A673 (cell line): ENCODE measurements at regions not wholly inside any gene's neighbourhood (a gene's known extent, or its start where the extent isn't known, plus 50 kb on each side); places are given as distances from the start of the nearest gene placed in this dataset.

Experiments used
- BruUV-seq: library from RNA; stranded (reverse); fragments of 400-500 nt; replicated peaks from 2 replicates; lab custom pipeline; 2021; lab: Mats Ljungman, UMichigan
- CTCF ChIA-PET: fragments of 300-600 bp; sonication (Branson Sonifier 250); formaldehyde crosslinking; loops from one replicate; lab custom pipeline; 2022; ENCODE audit warnings: antibody characterized with exemption; lab: Charles Lee
- POLR2A ChIA-PET: fragments of 300-600 bp; sonication (Branson Sonifier 250); formaldehyde crosslinking; loops from one replicate; lab custom pipeline; 2022; ENCODE audit warnings: antibody characterized with exemption; ENCODE audit not compliant: low non-redundant PET; lab: Charles Lee
- DNase-seq: peaks from one replicate; pipeline ENCODE4 v3.0.0-alpha.2; 2015; ENCODE audit warnings: low spot score
- H3K27ac ChIP-seq: fragments of 200-600 bp; sonication (generic); 2 replicates; pipeline ENCODE4 v1.5.1; 2016; ENCODE audit warnings: mixed run types, low read depth, mild to moderate bottlenecking, mixed read lengths, antibody characterized with exemption, low read length; ENCODE audit not compliant: poor library complexity, severe bottlenecking
- H3K27me3 ChIP-seq: fragments of 200-600 bp; sonication (generic); replicated peaks from 2 replicates; pipeline ENCODE4 v1.6.1; 2017; ENCODE audit warnings: mixed run types, low read depth, mild to moderate bottlenecking, mixed read lengths, antibody characterized with exemption, low read length; ENCODE audit not compliant: insufficient read depth, poor library complexity
- H3K36me3 ChIP-seq: fragments of 200-600 bp; sonication (generic); 2 replicates; pipeline ENCODE4 v1.6.1; 2016; ENCODE audit warnings: mixed run types, mild to moderate bottlenecking, mixed read lengths, antibody characterized with exemption, low read length; ENCODE audit not compliant: insufficient read depth, poor library complexity, severe bottlenecking
- H3K4me1 ChIP-seq: fragments of 200-600 bp; sonication (generic); 2 replicates; pipeline ENCODE4 v1.6.1; 2017; ENCODE audit warnings: mixed run types, mild to moderate bottlenecking, mixed read lengths, antibody characterized with exemption, low read length; ENCODE audit not compliant: insufficient read depth, poor library complexity, severe bottlenecking
- H3K4me3 ChIP-seq: fragments of 200-600 bp; sonication (generic); 2 replicates; pipeline ENCODE4 v1.5.1; 2016; ENCODE audit warnings: low read depth, mixed run types, mild to moderate bottlenecking, mixed read lengths, low read length; ENCODE audit not compliant: poor library complexity, severe bottlenecking
- H3K9me3 ChIP-seq: fragments of 200-600 bp; sonication (generic); 2 replicates; pipeline ENCODE4 v1.6.1; 2016; ENCODE audit warnings: mixed run types, low read depth, mild to moderate bottlenecking, mixed read lengths, antibody characterized with exemption, low read length; ENCODE audit not compliant: poor library complexity, severe bottlenecking
- EZH2 ChIP-seq: fragments of 200-600 bp; sonication (generic); IDR thresholded peaks from 2 replicates; pipeline ENCODE4 v1.6.1; 2017; ENCODE audit warnings: borderline replicate concordance, low read depth, mild to moderate bottlenecking, mixed read lengths, antibody characterized with exemption, low read length; ENCODE audit not compliant: poor library complexity, severe bottlenecking
- intact Hi-C: fragments of 100-400 bp; cut with micrococcal nuclease; formaldehyde crosslinking; loops from one replicate; pipeline ENCODE4 v1.10.0; 2022; ENCODE audit not compliant: unreplicated experiment
- TF ChIP-seq, protein P1 (sequence below): fragments of 300-800, 200-600 bp; sonication (generic); conservative IDR thresholded peaks from 2 replicates; pipeline ENCODE4 v1.5.1; 2017; ENCODE audit warnings: low read depth, mild to moderate bottlenecking, antibody characterized with exemption, low read length, moderate library complexity, mixed read lengths

DNA sequence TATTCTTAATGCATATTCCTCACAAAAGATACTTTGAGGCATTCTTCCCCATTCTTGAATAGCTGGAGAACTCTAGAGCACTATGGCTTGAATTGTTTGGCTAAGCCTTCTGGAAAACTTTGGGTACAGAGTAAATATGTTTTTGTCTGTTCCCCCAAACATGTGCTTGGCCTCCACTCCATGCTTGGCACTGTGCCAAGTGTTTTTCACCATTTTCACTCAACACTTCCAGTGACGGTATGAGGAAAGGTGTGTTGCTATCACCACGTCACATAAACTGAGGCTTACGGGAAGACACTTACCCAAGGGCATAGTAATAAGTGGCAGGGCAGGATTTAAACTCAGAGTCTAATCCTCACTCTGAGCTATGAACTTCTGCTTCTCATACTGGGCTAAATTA, 318.2 kb downstream of the WDR11 start:
- peaks cover 25% of the 10 kb centered on the region for H3K27me3 ChIP-seq
- intact Hi-C loops: no loop called here
- TF ChIP-seq, protein P1, sequence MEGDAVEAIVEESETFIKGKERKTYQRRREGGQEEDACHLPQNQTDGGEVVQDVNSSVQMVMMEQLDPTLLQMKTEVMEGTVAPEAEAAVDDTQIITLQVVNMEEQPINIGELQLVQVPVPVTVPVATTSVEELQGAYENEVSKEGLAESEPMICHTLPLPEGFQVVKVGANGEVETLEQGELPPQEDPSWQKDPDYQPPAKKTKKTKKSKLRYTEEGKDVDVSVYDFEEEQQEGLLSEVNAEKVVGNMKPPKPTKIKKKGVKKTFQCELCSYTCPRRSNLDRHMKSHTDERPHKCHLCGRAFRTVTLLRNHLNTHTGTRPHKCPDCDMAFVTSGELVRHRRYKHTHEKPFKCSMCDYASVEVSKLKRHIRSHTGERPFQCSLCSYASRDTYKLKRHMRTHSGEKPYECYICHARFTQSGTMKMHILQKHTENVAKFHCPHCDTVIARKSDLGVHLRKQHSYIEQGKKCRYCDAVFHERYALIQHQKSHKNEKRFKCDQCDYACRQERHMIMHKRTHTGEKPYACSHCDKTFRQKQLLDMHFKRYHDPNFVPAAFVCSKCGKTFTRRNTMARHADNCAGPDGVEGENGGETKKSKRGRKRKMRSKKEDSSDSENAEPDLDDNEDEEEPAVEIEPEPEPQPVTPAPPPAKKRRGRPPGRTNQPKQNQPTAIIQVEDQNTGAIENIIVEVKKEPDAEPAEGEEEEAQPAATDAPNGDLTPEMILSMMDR: no peak
- no peak for TF ChIP-seq EZH2
- peaks cover 1% of the 10 kb centered on the region for H3K9me3 ChIP-seq
- POLR2A ChIA-PET: no interaction called here
- no peaks in the 10 kb centered on the region for H3K4me1 ChIP-seq
- H3K4me3 ChIP-seq: no peak overlapping the region
- no peak overlapping the region for H3K27ac ChIP-seq
- BruUV-seq: no TSS peak
- no peak for DNase-seq
- CTCF ChIA-PET: no interaction called here
- no peaks in the 10 kb centered on the region for H3K36me3 ChIP-seq

DNA sequence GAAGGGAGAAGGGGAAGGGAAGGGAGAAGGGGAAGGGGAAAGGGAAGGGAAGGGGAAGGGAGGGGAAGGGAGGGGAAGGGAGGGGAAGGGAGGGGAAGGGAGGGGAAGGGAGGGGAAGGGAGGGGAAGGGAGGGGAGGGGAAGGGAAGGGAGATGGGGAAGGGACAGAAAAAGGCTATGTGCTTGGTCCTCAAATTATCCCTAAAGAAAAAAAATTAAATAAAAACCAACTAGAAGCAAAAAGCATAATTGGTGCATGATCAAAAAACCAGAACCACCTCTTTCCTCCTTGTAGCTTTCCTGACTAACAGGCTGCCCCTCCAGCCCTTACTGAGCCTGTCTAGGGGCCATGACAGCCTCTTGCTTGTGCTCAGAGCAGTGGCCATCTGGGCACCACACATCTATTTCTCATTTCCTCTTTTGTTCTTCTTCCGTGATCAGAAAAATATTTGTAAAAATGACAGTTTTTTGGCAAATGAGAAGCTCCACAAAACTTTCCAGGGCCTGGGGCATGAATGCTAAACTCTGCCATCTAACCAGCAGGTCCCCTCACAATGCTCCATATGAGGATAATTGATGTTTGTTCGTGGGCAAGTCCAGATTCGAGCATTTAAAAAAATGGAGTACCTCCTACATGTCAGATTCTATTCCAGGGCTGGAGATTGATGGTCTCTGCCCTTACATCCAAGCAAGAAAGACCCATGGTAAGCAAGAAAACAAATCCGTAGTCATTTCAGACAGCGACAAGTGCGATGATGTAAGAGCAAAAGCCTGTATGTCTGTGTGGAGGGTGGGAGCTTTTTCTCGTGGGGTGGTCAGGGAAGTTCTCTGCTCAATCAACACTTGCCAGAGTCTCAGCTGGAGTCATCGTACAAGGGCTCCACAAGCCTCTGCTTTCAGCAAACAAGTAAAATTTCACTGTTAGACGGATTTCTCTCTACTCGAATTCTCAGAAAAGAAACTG, 320.9 kb downstream of the WDR11 start:
- ChIA-PET CTCF (no interaction called here), POLR2A (no interaction called here)
- H3K9me3 ChIP-seq: no peaks in the 10 kb centered on the region
- BruUV-seq: no TSS peak
- peaks cover 16% of the 10 kb centered on the region for H3K27me3 ChIP-seq
- DNase-seq: no peak
- H3K36me3 ChIP-seq: no peaks in the 10 kb centered on the region
- intact Hi-C loops: no loop called here
- no peak overlapping the region for H3K4me3 ChIP-seq
- no peak for TF ChIP-seq EZH2
- TF ChIP-seq, protein P1: no peak
- no peaks in the 10 kb centered on the region for H3K4me1 ChIP-seq
- no peak overlapping the region for H3K27ac ChIP-seq

GRCh38 chr10:121179006-121179405, 327.8 kb downstream of the WDR11 start:
- BruUV-seq: no TSS peak
- ChIA-PET CTCF (no interaction called here), POLR2A (no interaction called here)
- H3K27ac ChIP-seq: no peak overlapping the region
- H3K27me3 ChIP-seq: peaks cover 27% of the 10 kb centered on the region
- no peaks in the 10 kb centered on the region for H3K9me3 ChIP-seq
- no peaks in the 10 kb centered on the region for H3K36me3 ChIP-seq
- no peaks in the 10 kb centered on the region for H3K4me1 ChIP-seq
- intact Hi-C loops: no loop called here
- DNase-seq: no peak
- H3K4me3 ChIP-seq: no peak overlapping the region
- no peak for TF ChIP-seq EZH2
- TF ChIP-seq, protein P1: no peak
